GM20000 (cell line): ENCODE measurements at regions not wholly inside any gene's neighbourhood (a gene's known extent, or its start where the extent isn't known, plus 50 kb on each side); places are given as distances from the start of the nearest gene placed in this dataset.

Experiments
- DNase-seq: peaks from one replicate; pipeline ENCODE4 v3.0.0; 2012; ENCODE audit warnings: low spot score
- CTCF ChIP-seq: IDR thresholded peaks from 2 replicates; pipeline ENCODE4 v1.5.1; 2012; ENCODE audit warnings: mild to moderate bottlenecking, control low read depth; ENCODE audit errors: extremely low read depth, missing control alignments

GRCh38 chr3:72339670-72340030, 508.6 kb downstream of the SHQ1 start:
- TF ChIP-seq CTCF, result no peak
- DNase-seq, result no peak

- no peak for DNase-seq
- no peak for TF ChIP-seq CTCF
Measured at GRCh38 chr3:72338942-72339669, 509.1 kb downstream of the SHQ1 start.

GRCh38 chr3:72338082-72338941, 509.9 kb downstream of the SHQ1 start:
- TF ChIP-seq CTCF, result no peak
- no peak for DNase-seq

- no peak for TF ChIP-seq CTCF
- no peak for DNase-seq
Measured at GRCh38 chr3:72337480-72337855, 510.8 kb downstream of the SHQ1 start.

- DNase-seq, result no peak
- TF ChIP-seq CTCF, result no peak
Measured at GRCh38 chr3:72336821-72337479, 511.3 kb downstream of the SHQ1 start.

GRCh38 chr3:72336114-72336651, 512.1 kb downstream of the SHQ1 start:
- DNase-seq, result no peak
- TF ChIP-seq CTCF, result no peak
